ENCODE measurements at regions not wholly inside any gene's neighbourhood (a gene's known extent, or its start where the extent isn't known, plus 50 kb on each side); places are given as distances from the start of the nearest gene placed in this dataset.

- TF ChIP-seq CTCF (conservative IDR thresholded peaks at IDR 0.05; ENCODE audit: low read depth in 2 of 2) (no peak), EZH2 (IDR thresholded peaks at IDR 0.05; ENCODE audit: low read depth, unreplicated experiment) (no peak), EZH2phosphoT487 (IDR thresholded peaks at IDR 0.05; ENCODE audit: unreplicated experiment) (no peak), POLR2AphosphoS5 (IDR thresholded peaks at IDR 0.05; ENCODE audit: low read depth) (no peak), REST (IDR thresholded peaks at IDR 0.05; ENCODE audit: unreplicated experiment) (no peak), JUNB (IDR thresholded peaks at IDR 0.05; ENCODE audit: unreplicated experiment) (no peak), CREB1 (CRISPR knock-in tag; IDR thresholded peaks at IDR 0.05; ENCODE audit: low read depth) (no peak), NANOG (IDR thresholded peaks at IDR 0.05; ENCODE audit: borderline replicate concordance) (no peak), ZNF331 (CRISPR knock-in tag; IDR thresholded peaks at IDR 0.05; ENCODE audit: low read depth) (no peak), ETS1 (IDR thresholded peaks at IDR 0.05) (no peak), STAT1 (IDR thresholded peaks at IDR 0.05; ENCODE audit: unreplicated experiment) (no peak), ZNF114 (CRISPR knock-in tag; IDR thresholded peaks at IDR 0.05) (no peak), ZNF462 (CRISPR knock-in tag; IDR thresholded peaks at IDR 0.05) (no peak)
Observed at GRCh38 chr4:104942990-104943743, 203.5 kb upstream of the TET2 start.
